ENCODE measurements at regions not wholly inside any gene's neighbourhood (a gene's known extent, or its start where the extent isn't known, plus 50 kb on each side); places are given as distances from the start of the nearest gene placed in this dataset.

DNA sequence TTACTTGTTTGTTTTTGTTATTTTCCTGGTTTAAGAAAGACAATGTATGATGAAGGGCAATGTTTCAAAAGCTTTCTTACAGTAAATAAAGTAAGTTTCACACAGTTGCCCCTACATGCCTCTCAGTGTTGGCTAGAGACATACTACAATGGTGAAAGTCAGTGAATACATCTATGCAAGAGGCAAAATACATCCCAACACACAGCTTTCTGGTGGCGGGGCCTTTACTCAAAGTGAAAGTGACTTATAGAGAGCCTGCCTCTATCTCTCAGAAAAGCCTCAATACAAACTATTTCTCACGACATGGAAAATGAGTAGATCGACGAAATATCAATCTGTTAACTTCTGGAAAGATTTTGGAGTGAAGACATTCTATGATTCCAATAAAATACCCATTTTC, 122.3 kb downstream of the SLC30A10 start:
- no peak for TF ChIP-seq POLR2A (IDR thresholded peaks at IDR 0.05)
- TF ChIP-seq CTCF (IDR thresholded peaks at IDR 0.05): no peak
- TF ChIP-seq POLR2AphosphoS5 (IDR thresholded peaks at IDR 0.05): no peak

All from gastroesophageal sphincter (tissue), 3 donors.